ENCODE measurements at regions not wholly inside any gene's neighbourhood (a gene's known extent, or its start where the extent isn't known, plus 50 kb on each side); places are given as distances from the start of the nearest gene placed in this dataset.

GRCh38 chr4:149901128-149901527 lies 85.5 kb upstream of the IQCM start:
- TF ChIP-seq CTCF (IDR thresholded peaks at IDR 0.05; ENCODE audit: borderline replicate concordance, control extremely low read depth, extremely low read depth, insufficient read depth, missing control alignments), result no peak
- in situ Hi-C loops (cut with MboI; ENCODE audit: low sequenced_read_pairs, unreplicated experiment), result no loop called here
- no peak for DNase-seq (ENCODE audit: low spot score)

GRCh38 chr4:149902242-149902641 lies 86.6 kb upstream of the IQCM start:
- no peak for TF ChIP-seq CTCF (IDR thresholded peaks at IDR 0.05; ENCODE audit: borderline replicate concordance, control extremely low read depth, extremely low read depth, insufficient read depth, missing control alignments)
- in situ Hi-C loops (cut with MboI; ENCODE audit: low sequenced_read_pairs, unreplicated experiment), result no loop called here
- no peak for DNase-seq (ENCODE audit: low spot score)

GRCh38 chr4:149910177-149910576 lies 94.5 kb upstream of the IQCM start:
- DNase-seq (ENCODE audit: low spot score), result no peak
- in situ Hi-C loops (cut with MboI; ENCODE audit: low sequenced_read_pairs, unreplicated experiment), result no loop called here
- TF ChIP-seq CTCF (IDR thresholded peaks at IDR 0.05; ENCODE audit: borderline replicate concordance, control extremely low read depth, extremely low read depth, insufficient read depth, missing control alignments), result no peak

- DNase-seq (ENCODE audit: low spot score), result no peak
- TF ChIP-seq CTCF (IDR thresholded peaks at IDR 0.05; ENCODE audit: borderline replicate concordance, control extremely low read depth, extremely low read depth, insufficient read depth, missing control alignments), result no peak
- in situ Hi-C loops (cut with MboI; ENCODE audit: low sequenced_read_pairs, unreplicated experiment), result no loop called here
These were observed 95.1 kb upstream of the IQCM start for GRCh38 chr4:149910604-149911350.

- TF ChIP-seq CTCF (IDR thresholded peaks at IDR 0.05; ENCODE audit: borderline replicate concordance, control extremely low read depth, extremely low read depth, insufficient read depth, missing control alignments), result no peak
- no peak for DNase-seq (ENCODE audit: low spot score)
- in situ Hi-C loops (cut with MboI; ENCODE audit: low sequenced_read_pairs, unreplicated experiment), result no loop called here
These were observed 95.7 kb upstream of the IQCM start for GRCh38 chr4:149911354-149911753.

GRCh38 chr4:149912000-149912399 lies 96.4 kb upstream of the IQCM start:
- TF ChIP-seq CTCF (IDR thresholded peaks at IDR 0.05; ENCODE audit: borderline replicate concordance, control extremely low read depth, extremely low read depth, insufficient read depth, missing control alignments), result no peak
- in situ Hi-C loops (cut with MboI; ENCODE audit: low sequenced_read_pairs, unreplicated experiment), result no loop called here
- no peak for DNase-seq (ENCODE audit: low spot score)

All from GM13976 (cell line).